NCI-H1092 treated with DMSO at 0.1 percent for 48 hours (cell line): ENCODE measurements at regions not wholly inside any gene's neighbourhood (a gene's known extent, or its start where the extent isn't known, plus 50 kb on each side); places are given as distances from the start of the nearest gene placed in this dataset.

Source experiments
- DNase-seq: peaks from one replicate; lab custom pipeline; 2025; lab: John Stamatoyannopoulos, UW

DNA sequence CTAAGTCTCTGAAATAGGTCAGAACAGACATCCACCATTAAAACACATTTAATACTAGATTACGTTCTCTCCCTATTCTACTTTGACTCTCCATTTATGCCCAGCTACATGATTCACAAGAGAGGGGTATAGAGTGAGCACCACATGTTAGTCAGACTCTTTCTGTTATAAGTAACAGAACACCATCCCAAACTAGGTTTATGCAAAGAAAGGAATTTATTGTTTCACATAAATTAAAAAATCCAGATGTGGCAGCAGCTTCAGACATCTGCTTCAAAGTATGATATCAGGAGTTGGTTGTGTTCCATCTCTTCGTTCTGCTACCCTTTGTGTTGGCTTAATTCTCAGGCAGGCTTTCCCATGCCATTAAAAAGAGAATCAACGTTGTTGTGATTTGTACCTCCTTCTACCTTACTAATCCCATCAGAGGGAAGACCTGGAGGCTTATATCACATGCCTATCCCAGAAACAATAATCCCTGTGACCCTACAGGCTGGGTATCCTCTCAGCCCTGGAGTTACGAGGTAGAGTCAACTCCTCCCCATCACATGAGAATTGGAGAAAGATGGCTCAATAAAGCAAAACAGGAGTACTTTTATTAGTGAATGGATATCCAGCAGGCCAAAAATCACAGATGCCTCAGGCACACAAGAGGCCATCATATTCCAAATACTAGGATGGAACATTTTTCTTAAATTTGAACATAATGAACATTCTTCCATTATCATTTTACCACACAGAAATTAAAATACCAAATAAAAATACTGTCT, 163.2 kb downstream of the SLC7A11 start:
- DNase-seq = no peak

DNA sequence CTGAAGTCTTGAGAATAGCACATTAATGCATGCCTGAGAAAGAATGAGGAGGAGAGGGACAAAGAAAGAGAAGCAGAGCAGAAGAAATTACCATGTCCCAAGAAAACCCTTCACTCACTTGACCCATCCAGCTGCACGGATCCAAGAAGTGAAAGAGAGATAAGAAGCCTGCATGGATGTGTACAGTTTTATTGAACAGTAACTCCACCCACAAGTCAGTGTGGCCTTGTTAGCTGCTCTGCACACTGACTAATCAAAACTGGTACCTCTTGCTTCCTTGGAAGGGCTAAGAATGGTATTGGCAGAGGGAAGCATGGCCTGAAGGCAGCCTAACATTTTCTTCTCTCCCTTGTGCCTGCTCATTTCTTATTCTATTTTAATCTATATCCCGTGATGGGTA, 163.9 kb downstream of the SLC7A11 start:
- DNase-seq = no peak

DNA sequence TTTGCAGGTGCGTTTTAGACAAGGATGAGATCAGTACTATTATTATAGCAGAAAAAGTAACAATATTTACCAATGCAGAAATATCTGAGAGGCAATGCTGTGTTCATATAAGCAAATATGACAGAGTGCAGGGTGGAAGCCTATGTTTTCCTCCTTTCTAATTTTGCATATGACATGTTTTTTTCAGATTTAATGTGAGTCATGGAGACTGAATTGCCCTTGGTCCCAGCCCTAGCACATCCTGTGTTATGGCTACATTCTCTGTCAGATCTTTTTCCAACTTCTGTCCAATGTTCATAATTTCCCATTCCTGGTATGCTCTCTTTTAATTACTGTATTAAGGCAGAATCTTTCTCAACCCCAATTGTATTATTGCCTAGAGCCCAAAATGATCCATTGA, 165.6 kb downstream of the SLC7A11 start:
- DNase-seq = no peak

DNA sequence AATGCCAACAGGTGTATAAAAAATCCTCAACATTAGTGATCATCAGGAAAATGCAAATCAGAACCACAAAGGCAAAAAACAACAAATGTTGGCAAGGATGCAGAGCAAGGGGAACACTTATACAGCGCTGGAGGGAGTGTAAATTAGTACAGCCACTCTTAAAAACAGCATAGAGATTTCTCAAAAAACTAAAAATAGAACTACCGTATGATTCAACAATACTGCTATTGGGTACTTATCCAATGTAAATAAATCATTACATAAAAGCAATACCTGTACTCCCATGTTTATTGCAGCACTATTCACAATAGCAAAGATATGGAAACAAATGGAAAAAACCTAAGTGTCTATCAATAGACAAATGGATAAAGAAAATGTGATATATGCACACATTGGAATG, 171.3 kb downstream of the SLC7A11 start:
- no peak for DNase-seq

DNA sequence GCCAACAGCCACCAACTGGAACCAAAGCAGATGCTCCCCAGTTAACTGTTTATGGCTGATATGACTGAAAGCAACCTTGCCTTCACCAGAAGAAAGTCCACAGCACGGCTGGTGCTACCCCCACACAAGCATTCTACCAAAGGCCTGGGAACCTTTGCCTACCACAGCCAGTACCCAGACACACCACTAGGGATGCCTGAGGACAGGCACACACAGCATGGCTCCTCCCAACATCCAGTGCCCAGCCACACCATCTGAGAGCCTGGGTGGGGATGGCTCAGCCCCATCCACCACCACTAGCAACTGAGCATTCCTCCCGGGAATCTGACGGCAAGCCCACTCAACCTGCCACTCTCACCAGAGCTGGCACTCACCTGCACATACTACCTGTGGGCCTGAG, 178.6 kb downstream of the SLC7A11 start:
- DNase-seq = no peak

DNA sequence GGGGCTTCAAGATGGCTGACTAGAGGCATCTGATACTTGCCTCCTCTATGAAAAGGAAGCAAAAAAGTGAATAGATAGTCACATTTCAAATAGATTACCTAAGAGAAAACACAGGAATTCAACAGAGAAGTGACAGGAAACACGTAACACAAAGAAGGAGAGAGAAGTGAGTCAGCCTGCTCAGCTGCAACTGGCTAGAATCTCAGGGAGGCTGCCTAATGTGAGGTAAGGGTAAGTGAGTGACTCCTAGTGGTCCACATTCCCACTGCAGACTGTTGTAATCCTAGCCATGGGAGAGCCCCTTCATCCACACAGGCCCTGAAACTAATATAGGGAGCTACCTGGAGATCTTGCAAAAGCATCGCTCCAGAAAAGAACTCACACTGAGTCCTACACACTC, 179.2 kb downstream of the SLC7A11 start:
- no peak for DNase-seq

DNA sequence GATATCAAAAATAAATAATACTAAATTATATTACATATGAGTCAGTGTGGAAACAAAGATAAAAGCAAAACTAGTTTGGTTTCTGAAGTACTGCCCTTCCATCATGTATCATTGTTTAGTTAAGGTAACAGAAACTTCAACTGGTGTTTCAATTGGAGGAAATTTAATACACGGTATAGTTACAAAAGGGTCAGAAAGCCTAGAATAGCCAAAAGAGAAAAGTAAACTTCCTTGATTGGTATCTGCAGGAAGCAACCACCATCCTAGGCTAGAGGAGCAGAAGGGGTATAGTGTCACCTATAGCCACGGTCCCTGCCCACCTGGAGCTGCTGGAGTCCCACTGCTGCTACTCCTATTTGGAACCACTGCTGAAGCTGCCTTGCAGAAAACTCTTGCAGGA, 185.6 kb downstream of the SLC7A11 start:
- no peak for DNase-seq

DNA sequence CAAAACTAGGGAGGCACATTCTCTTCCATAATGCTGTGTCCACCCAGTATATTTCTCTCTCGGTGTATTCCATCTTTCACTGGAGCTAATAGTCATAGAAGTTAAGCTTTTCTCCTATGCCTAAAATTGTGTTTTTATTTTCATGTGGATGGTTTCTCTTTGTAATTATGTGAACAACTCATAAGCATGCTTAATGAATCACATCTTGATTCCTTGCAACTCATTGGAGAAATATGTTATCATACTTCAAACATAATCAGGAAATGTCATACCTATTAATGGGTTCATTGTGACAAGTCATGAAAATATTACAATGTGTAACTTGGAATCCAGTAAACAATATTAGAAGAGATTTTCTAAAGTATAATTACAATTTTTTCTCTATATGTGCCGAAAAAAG, 186.3 kb downstream of the SLC7A11 start:
- DNase-seq = no peak

DNA sequence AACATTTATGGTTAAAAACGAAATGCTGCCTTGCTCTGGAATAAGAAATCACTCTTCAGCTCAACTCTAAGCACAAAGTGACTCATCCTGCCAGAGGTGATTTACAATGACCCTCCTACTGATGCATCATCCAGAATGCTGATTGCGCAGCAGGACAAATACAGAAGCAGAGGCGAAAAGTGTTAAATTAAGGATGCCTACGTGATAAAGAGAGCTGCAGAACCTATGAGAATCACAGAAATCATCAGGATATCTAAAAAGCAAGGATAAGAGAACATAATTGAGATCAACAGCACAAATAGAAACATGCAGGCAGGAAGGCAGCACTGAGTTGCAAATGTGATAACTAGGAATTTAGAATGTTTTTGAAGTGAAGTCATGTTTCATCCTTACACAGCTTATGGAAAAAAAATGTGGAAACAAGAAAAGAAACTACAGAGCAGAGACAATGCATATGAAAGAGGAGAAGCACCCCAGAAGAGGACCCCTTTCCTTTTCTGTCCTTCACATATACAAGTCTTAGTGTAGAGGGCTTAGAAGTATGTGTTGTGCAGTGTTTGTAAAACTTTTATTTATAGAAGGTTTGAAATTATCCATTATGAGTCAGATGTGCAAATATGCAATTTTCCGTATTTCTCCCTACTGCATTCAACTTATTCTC, 188.4 kb downstream of the SLC7A11 start:
- no peak for DNase-seq

DNA sequence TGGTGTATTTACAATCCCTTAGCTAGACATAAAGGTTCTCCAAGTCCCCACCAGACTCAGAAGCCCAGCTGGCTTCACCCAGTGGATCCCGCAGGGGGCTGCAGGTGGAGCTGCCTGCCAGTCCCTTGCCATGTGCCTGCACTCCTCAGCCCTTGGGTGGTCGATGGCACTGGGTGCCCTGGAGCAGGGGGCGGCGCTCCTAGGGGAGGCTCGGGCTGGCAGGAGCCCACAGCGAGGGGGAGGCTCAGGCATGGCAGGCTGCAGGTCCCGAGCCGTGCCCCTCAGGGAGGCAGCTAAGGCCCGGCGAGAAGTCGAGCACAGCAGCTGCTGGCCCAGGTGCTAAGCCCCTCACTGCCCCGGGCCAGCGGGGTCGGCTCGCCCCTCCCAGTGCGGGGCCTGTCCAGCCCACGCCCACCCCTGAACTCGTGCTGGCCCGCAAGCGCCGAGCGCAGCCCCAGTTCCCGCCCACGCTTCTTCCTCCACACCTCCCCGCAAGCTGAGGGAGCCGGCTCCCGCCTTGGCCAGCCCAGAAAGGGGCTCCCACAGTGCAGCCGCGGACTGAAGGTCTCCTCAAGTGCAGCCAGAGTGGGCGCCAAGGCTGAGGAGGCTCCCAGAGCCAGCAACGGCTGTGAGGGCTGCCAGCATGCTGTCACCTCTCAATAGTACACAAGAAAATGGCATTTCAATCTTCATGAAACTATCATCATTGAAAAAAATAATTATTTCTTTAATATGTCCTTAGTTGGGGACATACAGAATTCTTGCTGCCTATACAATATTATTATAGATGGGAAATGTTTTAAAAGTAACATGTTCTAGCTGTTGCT, 189.1 kb downstream of the SLC7A11 start:
- no peak for DNase-seq

DNA sequence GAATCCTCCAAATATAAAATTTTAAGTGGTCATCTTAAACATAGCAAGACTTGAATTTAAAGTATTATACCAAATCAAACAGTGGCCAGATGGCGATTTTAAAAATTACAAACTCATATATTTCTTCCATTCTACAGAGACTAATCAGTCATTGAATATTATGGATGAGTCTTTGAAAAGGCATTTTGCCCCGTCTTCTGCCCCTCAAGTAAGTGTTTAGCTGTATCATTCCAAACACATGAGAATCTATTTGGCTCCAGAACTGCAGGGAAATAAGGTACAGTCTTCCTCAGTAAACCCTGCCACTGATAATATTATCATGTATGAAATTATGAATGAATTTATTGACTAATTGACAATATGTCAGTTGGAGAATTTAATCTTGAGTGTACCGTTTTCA, 191.0 kb downstream of the SLC7A11 start:
- no peak for DNase-seq

DNA sequence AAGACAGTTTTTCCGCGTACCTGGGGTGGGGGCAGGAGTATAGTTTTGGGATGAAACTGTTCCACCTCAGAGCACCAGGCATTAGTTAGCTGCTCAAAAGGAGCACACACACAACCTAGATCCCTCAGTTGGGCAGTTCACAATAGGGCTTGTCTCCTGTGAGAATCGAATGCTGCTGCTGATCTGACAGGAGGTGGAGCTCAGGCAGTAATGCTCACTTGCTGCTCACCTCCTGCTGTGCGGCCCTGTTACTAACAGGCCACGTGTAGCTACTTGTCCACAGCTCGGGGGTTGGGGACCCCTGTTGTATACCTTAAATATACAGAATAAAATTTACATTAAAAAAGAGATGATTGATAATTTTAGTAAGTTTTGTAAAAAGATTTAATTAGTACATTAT, 191.5 kb downstream of the SLC7A11 start:
- no peak for DNase-seq

DNA sequence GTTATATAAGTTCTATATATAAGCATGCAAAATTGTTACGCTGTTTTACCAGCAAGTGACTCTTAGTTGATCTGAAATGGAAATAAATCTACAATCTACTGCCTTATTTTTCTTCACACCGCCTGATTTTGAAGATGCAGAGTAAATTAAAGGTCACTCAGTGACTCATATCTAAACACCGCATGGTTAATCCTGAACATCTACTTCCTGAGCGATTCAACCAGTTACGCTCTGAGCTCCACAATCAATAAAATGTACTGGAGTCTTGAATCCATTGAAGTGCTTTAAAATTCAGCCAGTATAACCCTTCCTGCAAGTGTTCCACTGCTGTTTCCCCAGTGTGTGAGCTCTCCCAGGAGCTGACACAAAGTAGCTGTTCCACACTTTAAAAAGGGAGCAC, 192.8 kb downstream of the SLC7A11 start:
- no peak for DNase-seq

DNA sequence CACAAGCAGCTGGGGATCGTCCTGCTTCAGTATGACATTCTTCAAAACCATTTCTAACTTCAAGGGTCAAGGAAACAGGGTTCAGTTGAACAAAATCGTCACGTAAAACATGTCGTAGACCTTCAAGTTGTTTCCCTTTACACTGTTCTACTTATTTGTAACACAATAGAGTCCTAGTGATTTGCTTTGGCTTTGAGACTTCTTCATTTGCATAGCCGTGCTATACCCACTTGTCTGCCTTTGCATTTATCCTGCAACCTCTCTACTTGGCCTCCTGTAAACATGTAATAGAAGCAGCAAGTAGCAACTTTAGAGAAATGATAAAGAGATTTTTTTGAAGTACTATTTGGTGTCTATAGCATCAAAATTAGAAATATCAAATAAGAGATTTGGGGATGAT, 194.9 kb downstream of the SLC7A11 start:
- no peak for DNase-seq

DNA sequence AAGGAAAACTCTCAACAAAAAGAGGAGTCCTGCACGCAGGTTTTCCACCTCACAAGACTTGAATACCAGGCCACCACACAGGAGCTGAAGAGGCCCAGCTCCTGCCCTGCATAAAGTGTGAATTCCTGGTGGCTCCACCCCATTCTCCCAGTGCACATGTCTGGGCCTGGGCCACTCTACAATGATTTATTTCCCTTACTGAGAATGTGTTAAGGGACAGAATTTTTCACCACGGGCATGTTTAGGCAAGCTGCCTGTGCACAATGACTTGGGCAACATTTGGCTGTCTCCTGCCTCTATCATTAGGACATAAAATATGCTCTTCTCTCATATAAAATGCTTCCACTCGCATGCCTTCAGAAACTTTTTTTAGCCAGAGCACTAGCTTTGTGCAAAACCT, 197.1 kb downstream of the SLC7A11 start:
- no peak for DNase-seq

DNA sequence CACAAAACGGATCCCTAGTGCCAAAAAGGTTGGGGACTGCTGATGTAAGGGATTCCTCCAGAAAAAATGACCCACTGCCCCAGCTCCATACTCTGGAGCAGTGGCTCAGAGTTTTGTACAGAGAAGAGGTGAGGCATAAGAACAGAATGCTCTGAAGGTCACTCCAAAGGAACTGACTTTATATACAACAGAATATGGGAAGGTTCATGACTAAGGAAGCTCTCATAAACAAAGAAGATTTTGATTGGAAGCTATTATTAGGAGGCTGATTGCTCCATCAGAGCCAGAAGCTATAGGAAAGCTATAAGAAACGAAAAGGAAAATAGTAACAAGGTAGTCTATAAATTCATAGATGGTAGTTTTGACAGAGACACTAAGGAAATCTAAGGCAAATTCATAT, 203.1 kb downstream of the SLC7A11 start:
- DNase-seq = no peak

DNA sequence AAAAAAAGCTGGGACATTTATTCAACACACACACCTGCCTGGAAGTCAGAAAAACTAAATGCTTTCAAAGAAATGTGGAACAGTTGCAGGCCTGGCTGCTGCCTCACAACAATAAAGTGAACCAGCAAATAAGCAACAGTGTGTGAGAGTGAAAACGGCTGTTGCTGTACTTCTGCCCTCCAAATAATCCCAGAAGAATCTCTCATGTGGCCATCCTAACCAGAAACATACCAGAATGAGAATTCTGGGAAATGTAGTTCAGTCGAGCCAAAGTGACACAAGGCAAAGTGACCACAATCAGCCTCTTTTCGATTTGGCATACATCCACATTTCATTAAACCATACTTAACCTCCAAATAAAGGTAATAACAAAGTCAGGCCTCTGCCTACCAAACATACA, 204.5 kb downstream of the SLC7A11 start:
- DNase-seq = no peak

DNA sequence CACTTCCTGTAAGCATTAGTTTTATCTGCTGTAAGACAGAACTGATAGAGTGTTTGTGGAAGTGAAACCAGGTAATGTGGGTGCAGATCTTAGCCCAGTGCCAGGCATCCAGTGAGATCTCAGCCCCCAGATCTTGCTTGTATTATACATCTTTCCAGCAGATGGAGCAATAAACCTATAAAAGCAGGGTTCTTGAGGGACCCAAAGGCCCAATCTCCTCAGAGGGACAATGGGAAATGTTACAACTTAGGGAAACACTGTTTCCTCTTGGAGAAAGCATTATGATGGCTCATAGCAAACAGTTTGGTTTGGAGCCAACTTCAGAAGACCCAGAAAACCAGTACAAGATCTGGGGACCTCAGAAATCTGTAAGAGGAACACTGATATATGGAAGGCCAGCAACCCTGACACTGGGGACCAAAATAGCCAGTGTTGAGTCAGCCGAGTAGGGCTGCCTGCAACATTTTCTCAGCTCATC, 206.3 kb downstream of the SLC7A11 start:
- peak; percentile 50 for DNase-seq

DNA sequence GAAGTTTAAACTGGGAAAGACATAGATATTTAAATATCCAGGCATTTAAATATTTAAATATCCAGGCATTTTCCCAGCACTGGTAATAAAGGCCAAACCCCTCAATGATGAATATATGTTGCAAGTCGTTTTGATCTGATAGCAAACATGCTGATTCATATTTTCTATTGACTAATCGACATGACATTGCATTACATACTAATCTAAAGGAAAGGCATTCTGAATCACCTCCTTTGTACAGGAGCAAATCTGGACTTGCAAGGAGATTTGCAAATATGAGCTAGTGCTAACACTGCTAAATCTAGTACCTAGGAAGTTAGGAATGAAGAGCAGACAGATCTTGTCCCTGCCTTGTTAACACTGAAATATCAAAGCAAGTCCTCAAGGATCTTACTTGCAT, 207.3 kb downstream of the SLC7A11 start:
- DNase-seq = no peak

DNA sequence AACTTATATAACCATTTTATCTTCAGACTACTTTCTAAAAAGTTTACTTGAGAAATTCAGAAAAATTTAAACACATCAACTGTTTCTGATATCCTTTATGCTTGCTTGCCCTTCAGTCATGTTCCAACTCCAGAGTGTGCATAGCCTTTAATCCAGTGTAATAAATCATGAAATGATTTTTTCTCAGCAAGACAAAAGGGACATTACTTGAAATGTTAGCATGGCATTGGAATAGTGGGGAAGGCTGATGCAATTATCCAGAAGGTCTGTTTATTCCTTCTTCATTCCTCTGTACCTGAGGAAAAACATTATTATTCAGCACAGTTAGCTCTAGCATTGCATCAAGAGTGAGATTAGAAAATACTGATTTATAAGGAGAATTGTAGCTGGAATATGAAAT, 209.9 kb downstream of the SLC7A11 start:
- DNase-seq = no peak

DNA sequence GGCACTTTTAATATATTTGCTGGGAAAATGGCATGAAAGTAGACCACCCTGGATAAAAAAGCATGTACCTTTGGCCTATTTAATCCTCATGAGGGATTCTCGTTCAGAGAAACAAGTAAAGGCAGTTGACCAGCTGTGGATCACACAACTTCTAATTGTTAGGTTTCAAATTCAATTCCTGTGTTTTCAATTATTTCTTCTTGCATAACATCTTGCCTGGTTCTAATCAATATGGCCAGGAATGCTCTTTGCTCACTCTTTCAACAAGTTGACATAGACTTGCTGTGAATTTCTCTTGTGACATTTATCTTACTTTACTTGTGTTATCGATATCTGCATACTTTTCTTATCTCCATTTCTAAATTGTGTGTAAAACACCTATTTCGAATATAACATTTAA, 211.8 kb downstream of the SLC7A11 start:
- DNase-seq = no peak

DNA sequence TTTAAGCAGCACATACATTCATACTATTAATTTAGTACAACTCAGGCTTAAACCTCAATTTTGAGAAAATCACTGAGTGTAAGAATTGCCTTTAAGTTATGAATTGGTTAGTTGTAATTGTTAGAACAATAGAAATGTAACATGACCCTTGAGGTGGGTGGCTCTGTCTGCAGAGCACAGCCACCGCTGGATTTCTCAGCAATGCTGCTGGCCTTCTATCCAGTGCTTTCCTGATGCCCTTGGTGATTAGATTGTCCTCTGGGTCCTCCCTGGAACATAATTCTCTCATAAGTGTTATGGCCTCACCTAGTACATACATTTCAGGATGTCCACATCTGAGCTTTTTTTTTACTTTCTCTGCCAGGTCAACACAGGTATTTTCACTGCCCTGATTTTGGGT, 213.2 kb downstream of the SLC7A11 start:
- DNase-seq = no peak
